ENCODE measurements at regions not wholly inside any gene's neighbourhood (a gene's known extent, or its start where the extent isn't known, plus 50 kb on each side); places are given as distances from the start of the nearest gene placed in this dataset.

DNA sequence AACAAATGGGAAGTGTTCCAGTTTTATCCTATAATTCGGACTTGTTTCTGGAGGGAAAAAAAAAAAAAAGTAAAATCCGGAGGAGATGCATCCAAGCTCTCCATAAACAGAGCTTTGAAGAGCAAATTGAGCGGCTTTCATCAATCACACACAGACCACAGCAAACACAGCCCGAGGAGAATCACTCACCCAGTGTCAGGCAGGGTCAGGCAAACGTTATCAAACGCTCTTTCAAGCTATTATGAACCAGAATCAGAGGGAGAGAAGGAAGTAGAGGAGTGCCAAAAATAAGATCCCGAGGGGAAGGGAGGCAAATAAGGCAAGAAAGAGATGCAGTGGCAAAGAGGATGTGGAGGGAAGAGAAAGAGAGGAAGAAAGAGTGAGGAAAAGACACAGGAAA lies 188.3 kb upstream of the CAMK1G start:
- ATAC-seq (no peak), DNase-seq (ENCODE audit: low read depth, low spot score) (no peak)
- intact Hi-C loops (cut with micrococcal nuclease; ENCODE audit: unreplicated experiment) (no loop called here), in situ Hi-C loops (cut with HindIII; ENCODE audit: low pct_unique_long_range_greater_than_20kb, low sequenced_read_pairs) (no loop called here)
- TF ChIP-seq SIN3A (IDR thresholded peaks at IDR 0.05; ENCODE audit: borderline replicate concordance, insufficient read depth, low read depth, low read length) (no peak), POLR2AphosphoS5 (IDR thresholded peaks at IDR 0.05; ENCODE audit: low read depth, low read length) (no peak), TCF7L2 (IDR thresholded peaks at IDR 0.05; ENCODE audit: low read depth, low read length) (no peak)
- TF ChIP-seq, protein P1, sequence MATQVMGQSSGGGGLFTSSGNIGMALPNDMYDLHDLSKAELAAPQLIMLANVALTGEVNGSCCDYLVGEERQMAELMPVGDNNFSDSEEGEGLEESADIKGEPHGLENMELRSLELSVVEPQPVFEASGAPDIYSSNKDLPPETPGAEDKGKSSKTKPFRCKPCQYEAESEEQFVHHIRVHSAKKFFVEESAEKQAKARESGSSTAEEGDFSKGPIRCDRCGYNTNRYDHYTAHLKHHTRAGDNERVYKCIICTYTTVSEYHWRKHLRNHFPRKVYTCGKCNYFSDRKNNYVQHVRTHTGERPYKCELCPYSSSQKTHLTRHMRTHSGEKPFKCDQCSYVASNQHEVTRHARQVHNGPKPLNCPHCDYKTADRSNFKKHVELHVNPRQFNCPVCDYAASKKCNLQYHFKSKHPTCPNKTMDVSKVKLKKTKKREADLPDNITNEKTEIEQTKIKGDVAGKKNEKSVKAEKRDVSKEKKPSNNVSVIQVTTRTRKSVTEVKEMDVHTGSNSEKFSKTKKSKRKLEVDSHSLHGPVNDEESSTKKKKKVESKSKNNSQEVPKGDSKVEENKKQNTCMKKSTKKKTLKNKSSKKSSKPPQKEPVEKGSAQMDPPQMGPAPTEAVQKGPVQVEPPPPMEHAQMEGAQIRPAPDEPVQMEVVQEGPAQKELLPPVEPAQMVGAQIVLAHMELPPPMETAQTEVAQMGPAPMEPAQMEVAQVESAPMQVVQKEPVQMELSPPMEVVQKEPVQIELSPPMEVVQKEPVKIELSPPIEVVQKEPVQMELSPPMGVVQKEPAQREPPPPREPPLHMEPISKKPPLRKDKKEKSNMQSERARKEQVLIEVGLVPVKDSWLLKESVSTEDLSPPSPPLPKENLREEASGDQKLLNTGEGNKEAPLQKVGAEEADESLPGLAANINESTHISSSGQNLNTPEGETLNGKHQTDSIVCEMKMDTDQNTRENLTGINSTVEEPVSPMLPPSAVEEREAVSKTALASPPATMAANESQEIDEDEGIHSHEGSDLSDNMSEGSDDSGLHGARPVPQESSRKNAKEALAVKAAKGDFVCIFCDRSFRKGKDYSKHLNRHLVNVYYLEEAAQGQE (IDR thresholded peaks at IDR 0.05; ENCODE audit: insufficient read depth in 1 of 2, low read depth in 2 of 2, low read length in 1 of 2), result no peak
- TF ChIP-seq, protein P2, sequence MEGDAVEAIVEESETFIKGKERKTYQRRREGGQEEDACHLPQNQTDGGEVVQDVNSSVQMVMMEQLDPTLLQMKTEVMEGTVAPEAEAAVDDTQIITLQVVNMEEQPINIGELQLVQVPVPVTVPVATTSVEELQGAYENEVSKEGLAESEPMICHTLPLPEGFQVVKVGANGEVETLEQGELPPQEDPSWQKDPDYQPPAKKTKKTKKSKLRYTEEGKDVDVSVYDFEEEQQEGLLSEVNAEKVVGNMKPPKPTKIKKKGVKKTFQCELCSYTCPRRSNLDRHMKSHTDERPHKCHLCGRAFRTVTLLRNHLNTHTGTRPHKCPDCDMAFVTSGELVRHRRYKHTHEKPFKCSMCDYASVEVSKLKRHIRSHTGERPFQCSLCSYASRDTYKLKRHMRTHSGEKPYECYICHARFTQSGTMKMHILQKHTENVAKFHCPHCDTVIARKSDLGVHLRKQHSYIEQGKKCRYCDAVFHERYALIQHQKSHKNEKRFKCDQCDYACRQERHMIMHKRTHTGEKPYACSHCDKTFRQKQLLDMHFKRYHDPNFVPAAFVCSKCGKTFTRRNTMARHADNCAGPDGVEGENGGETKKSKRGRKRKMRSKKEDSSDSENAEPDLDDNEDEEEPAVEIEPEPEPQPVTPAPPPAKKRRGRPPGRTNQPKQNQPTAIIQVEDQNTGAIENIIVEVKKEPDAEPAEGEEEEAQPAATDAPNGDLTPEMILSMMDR (IDR thresholded peaks at IDR 0.05), result no peak
- H3K4me1 ChIP-seq (ENCODE audit: control insufficient read depth, insufficient read depth, low read length), result no peaks in the 10 kb centered on the region
- ChIA-PET POLR2A (no interaction called here), CTCF (interaction anchor here (0.6 kb wide), 1 partner anchor 272 kb away, joined by 3 read pairs; no protein-coding TSS in a partner anchor)
- H3K27me3 ChIP-seq (ENCODE audit: control insufficient read depth, insufficient read depth, low read length), result no peaks in the 10 kb centered on the region
- no peaks in the 10 kb centered on the region for H3K9me3 ChIP-seq (ENCODE audit: control insufficient read depth, insufficient read depth, low read depth, low read length)
- no TSS peak for BruUV-seq (replicated peaks)
- H3K36me3 ChIP-seq (ENCODE audit: control insufficient read depth, insufficient read depth, low read length), result no peaks in the 10 kb centered on the region
- no peak overlapping the region for H3K27ac ChIP-seq (ENCODE audit: low read length)
- no peak overlapping the region for H3K4me3 ChIP-seq (ENCODE audit: low read depth in 2 of 2, low read length in 2 of 2)

DNA sequence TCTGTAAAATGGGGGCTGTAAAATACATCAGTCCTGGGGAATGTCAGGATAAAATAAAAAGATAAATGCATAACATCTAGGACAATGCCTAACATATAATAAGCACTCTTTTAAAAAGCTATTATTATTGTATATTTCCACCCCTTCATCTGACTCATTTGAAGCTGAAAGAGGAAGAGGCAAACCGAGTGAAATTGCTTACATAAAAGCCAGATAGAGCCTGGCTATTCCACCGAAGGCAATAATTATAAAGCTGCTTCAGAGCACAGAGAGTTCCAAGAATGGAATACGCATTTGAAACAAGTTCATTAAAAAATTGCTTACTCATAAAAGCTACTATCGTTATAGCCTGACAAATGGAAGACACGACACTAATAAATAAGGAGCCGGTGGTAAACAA lies 186.1 kb upstream of the CAMK1G start:
- H3K27me3 ChIP-seq (ENCODE audit: control insufficient read depth, insufficient read depth, low read length), result no peaks in the 10 kb centered on the region
- H3K27ac ChIP-seq (ENCODE audit: low read length), result no peak overlapping the region
- DNase-seq (ENCODE audit: low read depth, low spot score) (no peak), ATAC-seq (no peak)
- TF ChIP-seq POLR2AphosphoS5 (IDR thresholded peaks at IDR 0.05; ENCODE audit: low read depth, low read length) (no peak), TCF7L2 (IDR thresholded peaks at IDR 0.05; ENCODE audit: low read depth, low read length) (no peak)
- H3K36me3 ChIP-seq (ENCODE audit: control insufficient read depth, insufficient read depth, low read length), result no peaks in the 10 kb centered on the region
- CTCF ChIA-PET, result no interaction called here
- H3K4me3 ChIP-seq (ENCODE audit: low read depth in 2 of 2, low read length in 2 of 2), result no peak overlapping the region
- intact Hi-C loops (cut with micrococcal nuclease; ENCODE audit: unreplicated experiment), result no loop called here
- no TSS peak for BruUV-seq (replicated peaks)
- in situ Hi-C loops (cut with HindIII; ENCODE audit: low pct_unique_long_range_greater_than_20kb, low sequenced_read_pairs), result no loop called here
- no peaks in the 10 kb centered on the region for H3K9me3 ChIP-seq (ENCODE audit: control insufficient read depth, insufficient read depth, low read depth, low read length)
- no peaks in the 10 kb centered on the region for H3K4me1 ChIP-seq (ENCODE audit: control insufficient read depth, insufficient read depth, low read length)
- POLR2A ChIA-PET, result no interaction called here

DNA sequence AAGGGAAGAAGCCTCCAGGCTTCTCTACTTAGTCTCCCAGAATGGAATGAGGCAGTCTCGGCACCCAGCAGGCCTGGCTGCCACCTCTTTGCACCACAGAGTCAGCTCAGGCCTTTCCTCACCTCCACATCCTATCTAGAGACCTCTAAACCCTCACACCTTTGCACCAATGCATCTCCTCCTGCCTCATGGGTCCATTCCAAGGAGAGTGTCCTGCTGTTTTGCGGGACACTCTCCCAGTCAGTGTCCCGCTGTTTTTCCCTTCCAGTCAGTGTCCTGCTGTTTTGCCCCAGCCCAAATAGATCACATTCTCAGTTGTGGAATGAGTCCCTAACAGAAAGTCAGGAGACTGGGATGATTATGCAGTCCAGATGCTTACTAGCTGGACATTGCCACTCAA lies 185.6 kb upstream of the CAMK1G start:
- in situ Hi-C loops (cut with HindIII; ENCODE audit: low pct_unique_long_range_greater_than_20kb, low sequenced_read_pairs) (no loop called here), intact Hi-C loops (cut with micrococcal nuclease; ENCODE audit: unreplicated experiment) (no loop called here)
- no peaks in the 10 kb centered on the region for H3K27me3 ChIP-seq (ENCODE audit: control insufficient read depth, insufficient read depth, low read length)
- no peak overlapping the region for H3K27ac ChIP-seq (ENCODE audit: low read length)
- ATAC-seq, result no peak
- TF ChIP-seq TCF7L2 (IDR thresholded peaks at IDR 0.05; ENCODE audit: low read depth, low read length) (no peak), SIN3A (IDR thresholded peaks at IDR 0.05; ENCODE audit: borderline replicate concordance, insufficient read depth, low read depth, low read length) (no peak), POLR2AphosphoS5 (IDR thresholded peaks at IDR 0.05; ENCODE audit: low read depth, low read length) (no peak)
- TF ChIP-seq, protein P1 (IDR thresholded peaks at IDR 0.05; ENCODE audit: insufficient read depth in 1 of 2, low read depth in 2 of 2, low read length in 1 of 2), result no peak
- TF ChIP-seq, protein P2 (IDR thresholded peaks at IDR 0.05), result no peak
- no TSS peak for BruUV-seq (replicated peaks)
- no peak for DNase-seq (ENCODE audit: low read depth, low spot score)
- H3K36me3 ChIP-seq (ENCODE audit: control insufficient read depth, insufficient read depth, low read length), result no peaks in the 10 kb centered on the region
- no peaks in the 10 kb centered on the region for H3K4me1 ChIP-seq (ENCODE audit: control insufficient read depth, insufficient read depth, low read length)
- POLR2A ChIA-PET, result no interaction called here
- H3K4me3 ChIP-seq (ENCODE audit: low read depth in 2 of 2, low read length in 2 of 2), result no peak overlapping the region
- CTCF ChIA-PET, result no interaction called here
- H3K9me3 ChIP-seq (ENCODE audit: control insufficient read depth, insufficient read depth, low read depth, low read length), result no peaks in the 10 kb centered on the region
